HL-60/S4 (cell line): ENCODE measurements at regions not wholly inside any gene's neighbourhood (a gene's known extent, or its start where the extent isn't known, plus 50 kb on each side); places are given as distances from the start of the nearest gene placed in this dataset.

Experiments
- in situ Hi-C: fragments of 300-500 bp; cut with MboI; formaldehyde crosslinking; loops from 2 replicates; pipeline ENCODE4 v1.14.3; 2022; ENCODE audit warnings: low sequenced_read_pairs

GRCh38 chr4:17188125-17188524, 289.7 kb upstream of the LDB2 start:
- in situ Hi-C loops, result no loop called here

GRCh38 chr4:17187003-17187402, 288.6 kb upstream of the LDB2 start:
- in situ Hi-C loops, result no loop called here

GRCh38 chr4:17182888-17183287, 284.4 kb upstream of the LDB2 start:
- in situ Hi-C loops, result no loop called here

GRCh38 chr4:17174751-17175150, 276.3 kb upstream of the LDB2 start:
- in situ Hi-C loops, result no loop called here

GRCh38 chr4:17173300-17173699, 274.9 kb upstream of the LDB2 start:
- in situ Hi-C loops, result no loop called here

- in situ Hi-C loops, result no loop called here
Observed at GRCh38 chr4:17170131-17170530, 271.7 kb upstream of the LDB2 start.

GRCh38 chr4:17169699-17170098, 271.3 kb upstream of the LDB2 start:
- in situ Hi-C loops, result no loop called here

- in situ Hi-C loops, result no loop called here
Observed at GRCh38 chr4:17168571-17168970, 270.1 kb upstream of the LDB2 start.

GRCh38 chr4:17166954-17167353, 268.5 kb upstream of the LDB2 start:
- in situ Hi-C loops, result no loop called here

- in situ Hi-C loops, result no loop called here
Observed at GRCh38 chr4:17165286-17165685, 266.8 kb upstream of the LDB2 start.

GRCh38 chr4:17164666-17165065, 266.2 kb upstream of the LDB2 start:
- in situ Hi-C loops, result no loop called here

GRCh38 chr4:17163156-17163771, 264.8 kb upstream of the LDB2 start:
- in situ Hi-C loops, result no loop called here

- in situ Hi-C loops, result no loop called here
Observed at GRCh38 chr4:17157304-17157703, 258.9 kb upstream of the LDB2 start.

GRCh38 chr4:17155486-17155885, 257.0 kb upstream of the LDB2 start:
- in situ Hi-C loops, result no loop called here

GRCh38 chr4:17153572-17153971, 255.1 kb upstream of the LDB2 start:
- in situ Hi-C loops, result no loop called here

GRCh38 chr4:17152941-17153540, 254.6 kb upstream of the LDB2 start:
- in situ Hi-C loops, result no loop called here

GRCh38 chr4:17142232-17142711, 243.8 kb upstream of the LDB2 start:
- in situ Hi-C loops, result no loop called here

- in situ Hi-C loops, result no loop called here
Observed at GRCh38 chr4:17138847-17139246, 240.4 kb upstream of the LDB2 start.

- in situ Hi-C loops, result no loop called here
Observed at GRCh38 chr4:17134565-17134964, 236.1 kb upstream of the LDB2 start.

- in situ Hi-C loops, result no loop called here
Observed at GRCh38 chr4:17134100-17134499, 235.7 kb upstream of the LDB2 start.

GRCh38 chr4:17132226-17132625, 233.8 kb upstream of the LDB2 start:
- in situ Hi-C loops, result no loop called here

GRCh38 chr4:17128268-17128667, 229.8 kb upstream of the LDB2 start:
- in situ Hi-C loops, result no loop called here
